ENCODE measurements at regions not wholly inside any gene's neighbourhood (a gene's known extent, or its start where the extent isn't known, plus 50 kb on each side); places are given as distances from the start of the nearest gene placed in this dataset.

GRCh38 chr6:45808917-45809316 lies 206.7 kb downstream of the CLIC5 start:
- no peak for TF ChIP-seq EZH2 (IDR thresholded peaks at IDR 0.05; ENCODE audit: low read length)
- no peak for TF ChIP-seq CTCF (optimal IDR thresholded peaks at IDR 0.05 in 1 of 3, IDR thresholded peaks at IDR 0.05 in 1 of 3, conservative IDR thresholded peaks at IDR 0.05 in 1 of 3; ENCODE audit: extremely low read depth in 1 of 3, insufficient read depth in 2 of 3, low read length in 3 of 3)
